Naive thymus-derived CD8-positive, alpha-beta T cell (primary cell): ENCODE measurements at regions not wholly inside any gene's neighbourhood (a gene's known extent, or its start where the extent isn't known, plus 50 kb on each side); places are given as distances from the start of the nearest gene placed in this dataset.

Source experiments
- ATAC-seq, 2 donors: fragments of 150-1000 bp; cut with Tn5 transposase in 1 of 2; sonication (Bioruptor Pico), chemical (Tn5 transposase) in 1 of 2; 1 replicate in 1 of 2; 2 replicates in 1 of 2; pipeline ENCODE4 v1.10.0; 2021; ENCODE audit warnings: mild to moderate bottlenecking in 2 of 2, moderate library complexity in 2 of 2
- POLR2A ChIA-PET: fragments of 350-600 bp; sonication (Branson Sonifier 250); formaldehyde crosslinking; loops from one replicate; lab custom pipeline; 2021; ENCODE audit warnings: antibody characterized with exemption; lab: Charles Lee
- DNase-seq, 10 donors: peaks; one replicate each; pipeline versions ENCODE4 v3.0.0 to v3.0.0-alpha.2; 2020 to 2022
- H3K27ac Mint-ChIP-seq, 10 donors: one replicate each; pipeline ENCODE4 v1.8.0; 2020 to 2022; ENCODE audit warnings: mild to moderate bottlenecking in 10 of 10, mixed read lengths in 10 of 10, moderate library complexity in 4 of 10, inconsistent platforms in 1 of 10
- H3K27me3 Mint-ChIP-seq, 5 donors: one replicate each; pipeline ENCODE4 v1.8.0; 2021 to 2022; ENCODE audit warnings: mixed read lengths in 5 of 5
- H3K36me3 Mint-ChIP-seq, 3 donors: one replicate each; pipeline ENCODE4 v1.8.0; 2020 to 2022; ENCODE audit warnings: mixed read lengths in 3 of 3, mild to moderate bottlenecking in 2 of 3, inconsistent platforms in 1 of 3
- H3K4me1 Mint-ChIP-seq, 4 donors: one replicate each; pipeline ENCODE4 v1.8.0; 2021 to 2022; ENCODE audit warnings: mixed read lengths in 4 of 4
- H3K4me3 Mint-ChIP-seq, 10 donors: one replicate each; pipeline ENCODE4 v1.8.0; 2020 to 2022; ENCODE audit warnings: mild to moderate bottlenecking in 10 of 10, mixed read lengths in 10 of 10, moderate library complexity in 6 of 10, inconsistent platforms in 1 of 10
- H3K9me3 Mint-ChIP-seq, 9 donors: one replicate each; pipeline ENCODE4 v1.8.0; 2020 to 2022; ENCODE audit warnings: mixed read lengths in 9 of 9, mild to moderate bottlenecking in 3 of 9, inconsistent platforms in 1 of 9, moderate library complexity in 1 of 9

DNA sequence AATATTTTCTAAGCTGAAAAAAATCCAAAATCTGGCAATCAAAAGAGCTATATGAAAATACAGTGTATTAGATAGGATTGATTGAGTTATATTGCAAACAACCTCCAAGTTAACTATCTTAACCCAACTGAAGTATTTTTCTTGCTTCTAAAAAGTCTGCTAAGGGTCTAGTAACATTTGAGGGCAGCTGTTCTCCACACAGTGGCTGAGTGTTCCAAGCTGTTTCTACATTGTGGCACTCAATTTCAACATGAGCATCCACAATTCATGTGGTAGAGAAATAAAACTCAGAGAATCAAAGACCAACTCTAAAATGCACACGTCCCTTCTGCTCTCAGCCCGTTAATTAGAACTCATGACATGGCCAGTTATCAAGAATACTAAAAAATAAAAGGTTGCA is 340.0 kb downstream of the C12orf50 start:
- ATAC-seq, result no peak
- POLR2A ChIA-PET, result no interaction called here
- Mint-ChIP-seq H3K27me3 (no peaks in the 10 kb centered on the region), H3K36me3 (no peaks in the 10 kb centered on the region), H3K4me1 (no peaks in the 10 kb centered on the region), H3K9me3 (peaks cover 0 to 16% (median 4%) of the 10 kb centered on the region in 9 donors), H3K4me3 (no peak overlapping the region), H3K27ac (no peak overlapping the region)
- no peak for DNase-seq

DNA sequence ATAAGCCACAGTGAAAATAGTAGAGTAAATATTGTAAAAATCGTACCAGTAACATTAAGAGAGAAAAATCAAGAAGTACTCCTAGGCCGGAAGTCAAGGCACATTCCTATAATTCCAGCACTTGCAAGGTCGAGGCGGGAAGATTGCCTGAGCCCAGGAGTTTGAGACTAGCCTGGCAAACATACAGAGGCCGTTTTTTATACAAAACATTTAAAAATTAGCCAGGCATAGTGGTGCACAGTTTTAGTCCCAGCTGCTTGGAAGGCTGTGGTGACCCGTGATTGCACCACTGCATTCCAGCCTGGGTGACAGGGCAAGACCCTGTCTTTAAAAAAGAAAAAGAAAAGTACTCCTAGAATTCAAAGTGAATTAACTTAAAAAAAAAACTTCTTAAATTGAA is 341.8 kb downstream of the C12orf50 start:
- no peaks in the 10 kb centered on the region for H3K4me1 Mint-ChIP-seq
- ATAC-seq (no peak), DNase-seq (no peak)
- no peaks in the 10 kb centered on the region for H3K36me3 Mint-ChIP-seq
- H3K9me3 Mint-ChIP-seq, result peaks cover 0 to 10% (median 0%) of the 10 kb centered on the region in 9 donors
- POLR2A ChIA-PET, result interaction anchor here (0.6 kb wide), 1 partner anchor 950 kb away, joined by 6 read pairs; no protein-coding TSS in a partner anchor
- no peak overlapping the region for H3K27ac Mint-ChIP-seq
- H3K27me3 Mint-ChIP-seq, result no peaks in the 10 kb centered on the region
- no peak overlapping the region for H3K4me3 Mint-ChIP-seq

DNA sequence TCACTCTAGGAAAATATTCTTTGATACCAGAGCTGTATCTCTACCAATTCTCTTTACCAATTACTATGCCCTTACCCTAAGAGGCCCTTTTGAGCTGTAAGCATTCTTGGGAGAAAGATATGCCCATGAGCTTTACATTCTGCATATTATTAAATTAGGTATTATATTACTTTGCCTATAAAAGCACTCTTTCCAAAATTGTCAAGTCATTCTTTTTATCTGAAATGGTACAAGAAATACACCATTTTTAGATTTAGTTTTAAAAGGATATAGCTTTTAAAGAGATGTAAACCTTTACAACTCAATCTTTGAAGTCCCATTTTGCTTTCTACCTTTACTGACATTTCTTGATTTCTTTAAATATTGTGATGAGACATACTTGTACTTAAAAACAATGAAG is 343.5 kb downstream of the C12orf50 start:
- Mint-ChIP-seq H3K27me3 (no peaks in the 10 kb centered on the region), H3K4me3 (no peak overlapping the region), H3K9me3 (peaks cover 0 to 5% (median 0%) of the 10 kb centered on the region in 9 donors), H3K36me3 (no peaks in the 10 kb centered on the region), H3K4me1 (no peaks in the 10 kb centered on the region), H3K27ac (no peak overlapping the region)
- ATAC-seq (no peak), DNase-seq (no peak)
- POLR2A ChIA-PET, result no interaction called here

DNA sequence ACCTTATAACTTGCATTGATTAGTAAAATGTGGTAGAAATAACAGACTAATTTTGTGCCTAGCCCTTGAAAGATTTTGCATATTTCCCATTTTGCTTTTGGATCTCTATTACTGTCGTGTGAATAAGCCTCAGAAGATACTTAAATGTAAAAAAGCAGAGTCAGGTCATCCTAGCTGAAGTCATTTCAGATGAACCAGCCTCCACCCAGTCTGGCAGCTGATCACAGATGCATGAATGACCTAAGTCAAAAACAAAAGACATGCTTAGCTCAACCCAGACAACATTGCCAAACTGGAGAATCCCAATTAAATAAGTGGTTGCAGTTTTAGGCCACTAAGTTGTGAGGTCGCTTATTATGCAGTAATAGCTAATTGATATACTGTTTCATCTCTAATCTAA is 349.9 kb downstream of the C12orf50 start:
- H3K4me1 Mint-ChIP-seq, result no peaks in the 10 kb centered on the region
- DNase-seq (no peak), ATAC-seq (no peak)
- H3K4me3 Mint-ChIP-seq, result no peak overlapping the region
- POLR2A ChIA-PET, result no interaction called here
- no peak overlapping the region for H3K27ac Mint-ChIP-seq
- no peaks in the 10 kb centered on the region for H3K36me3 Mint-ChIP-seq
- peaks cover 0 to 9% (median 0%) of the 10 kb centered on the region in 5 donors for H3K27me3 Mint-ChIP-seq
- peaks cover 0 to 4% (median 0%) of the 10 kb centered on the region in 9 donors for H3K9me3 Mint-ChIP-seq

DNA sequence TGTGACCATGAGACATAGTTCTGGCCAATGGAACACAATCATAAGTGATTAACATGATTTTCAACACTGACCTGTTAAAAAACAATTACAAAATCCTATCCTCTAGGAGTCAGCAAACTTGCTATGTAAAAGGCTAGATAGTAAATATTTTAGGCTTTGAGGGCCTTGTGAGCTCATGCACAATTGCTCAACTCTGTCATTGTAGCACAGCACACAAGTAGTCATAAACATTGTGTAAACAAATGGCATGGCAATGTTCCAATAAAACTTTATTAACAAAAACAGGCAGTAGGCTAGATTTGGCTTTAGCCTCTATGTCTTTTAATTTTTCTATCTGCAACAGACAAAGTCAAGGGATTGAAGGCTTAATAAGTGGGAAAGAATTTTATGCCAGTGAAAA is 350.7 kb downstream of the C12orf50 start:
- Mint-ChIP-seq H3K36me3 (no peaks in the 10 kb centered on the region), H3K27ac (no peak overlapping the region), H3K9me3 (peaks cover 0 to 4% (median 0%) of the 10 kb centered on the region in 9 donors), H3K27me3 (peaks cover 0 to 9% (median 0%) of the 10 kb centered on the region in 5 donors), H3K4me3 (no peak overlapping the region), H3K4me1 (no peaks in the 10 kb centered on the region)
- ATAC-seq (no peak), DNase-seq (no peak)
- POLR2A ChIA-PET, result no interaction called here

DNA sequence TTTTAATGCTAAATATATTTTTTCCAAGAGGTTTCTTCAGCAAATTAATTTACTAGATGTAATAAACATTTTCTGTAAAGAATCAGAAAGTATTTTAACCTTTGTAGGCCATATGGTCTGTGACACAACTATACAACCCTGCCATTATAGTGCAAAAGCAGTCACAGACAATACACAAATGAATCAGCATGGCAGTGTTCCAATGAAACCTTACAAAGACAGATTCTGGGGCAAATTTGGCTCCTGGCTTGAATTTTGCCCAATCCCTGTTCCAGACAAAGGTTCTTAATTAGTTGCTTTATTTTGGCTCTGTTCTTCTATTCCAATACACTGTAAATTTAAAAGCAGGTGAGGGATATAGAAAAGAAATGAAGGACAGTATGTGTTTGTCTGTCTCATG is 352.5 kb downstream of the C12orf50 start:
- Mint-ChIP-seq H3K27me3 (peaks cover 0 to 9% (median 0%) of the 10 kb centered on the region in 5 donors), H3K36me3 (no peaks in the 10 kb centered on the region)
- POLR2A ChIA-PET, result no interaction called here

DNA sequence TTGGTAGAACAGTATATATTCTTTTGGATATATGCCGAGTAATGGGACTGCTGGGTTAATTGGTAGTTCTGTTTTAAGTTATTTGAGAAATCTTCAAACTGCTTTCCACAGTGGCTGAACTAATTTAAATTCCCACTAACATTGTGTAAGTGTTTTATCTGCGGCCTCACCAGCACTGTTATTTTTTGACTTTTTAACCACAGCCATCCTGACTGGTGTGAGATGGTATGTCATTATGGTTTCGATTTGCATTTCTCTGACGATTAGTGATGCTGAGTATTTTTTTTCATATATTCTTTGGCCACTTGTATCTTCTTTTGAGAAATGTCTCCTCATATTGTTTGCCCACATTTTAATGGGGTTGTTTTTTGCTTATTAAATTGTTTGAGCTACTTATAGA is 357.4 kb downstream of the C12orf50 start:
- DNase-seq (no peak), ATAC-seq (no peak)
- POLR2A ChIA-PET, result no interaction called here
- no peak overlapping the region for H3K27ac Mint-ChIP-seq
- no peaks in the 10 kb centered on the region for H3K36me3 Mint-ChIP-seq
- no peak overlapping the region for H3K4me3 Mint-ChIP-seq
- peaks cover 0 to 2% (median 0%) of the 10 kb centered on the region in 9 donors for H3K9me3 Mint-ChIP-seq
- peaks cover 0 to 9% (median 0%) of the 10 kb centered on the region in 5 donors for H3K27me3 Mint-ChIP-seq
- no peaks in the 10 kb centered on the region for H3K4me1 Mint-ChIP-seq

More for the DNA sequence above, 352.5 kb downstream of the C12orf50 start:
- ATAC-seq (no peak), DNase-seq (no peak)
- Mint-ChIP-seq H3K4me1 (no peaks in the 10 kb centered on the region), H3K27ac (no peak overlapping the region), H3K4me3 (no peak overlapping the region), H3K9me3 (peaks cover 0 to 4% (median 0%) of the 10 kb centered on the region in 9 donors)

DNA sequence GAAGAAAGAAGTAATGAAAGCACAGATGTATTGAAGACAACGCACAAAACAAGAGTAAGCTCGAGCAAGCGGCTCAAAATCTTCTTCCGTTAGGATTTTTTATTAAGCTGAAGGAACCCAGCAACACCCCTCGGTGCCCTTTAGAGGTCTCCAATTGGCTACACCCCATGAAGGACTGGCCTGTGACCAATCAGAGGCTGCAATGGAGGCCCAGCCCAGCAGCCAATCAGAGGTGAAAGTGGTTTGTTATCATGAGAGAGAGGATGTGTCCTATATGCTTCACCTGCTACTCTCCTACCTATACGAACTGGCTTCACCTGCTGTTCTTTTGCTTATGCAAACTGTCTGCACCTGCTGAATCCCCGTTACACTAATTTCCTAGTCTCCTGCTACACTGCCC is 358.8 kb downstream of the C12orf50 start:
- no peak for DNase-seq
- no peak overlapping the region for H3K27ac Mint-ChIP-seq
- H3K36me3 Mint-ChIP-seq, result no peaks in the 10 kb centered on the region
- peaks cover 0 to 3% (median 0%) of the 10 kb centered on the region in 5 donors for H3K27me3 Mint-ChIP-seq
- H3K4me3 Mint-ChIP-seq, result no peak overlapping the region
- H3K4me1 Mint-ChIP-seq, result no peaks in the 10 kb centered on the region
- H3K9me3 Mint-ChIP-seq, result peaks cover 0 to 2% (median 0%) of the 10 kb centered on the region in 9 donors
- POLR2A ChIA-PET, result no interaction called here
- no peak for ATAC-seq

DNA sequence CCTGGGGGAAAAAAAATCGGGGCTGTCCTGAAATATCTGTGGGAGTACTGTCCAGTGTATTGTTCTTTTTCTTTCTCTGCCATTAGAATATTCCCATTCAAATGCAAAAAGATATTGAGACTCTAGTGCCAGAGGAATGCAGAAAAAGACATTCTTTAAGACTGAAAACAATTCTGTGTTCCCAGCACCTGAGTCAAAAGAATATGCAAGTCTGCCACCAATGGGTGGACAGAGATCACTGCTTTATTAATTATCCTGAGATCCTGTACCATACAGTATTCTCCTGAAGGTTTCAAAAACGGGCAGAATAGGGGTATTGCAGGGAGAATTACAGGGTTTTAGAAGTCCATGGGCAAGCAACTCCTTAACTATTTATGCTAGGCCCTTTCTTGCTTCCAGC is 361.8 kb downstream of the C12orf50 start:
- Mint-ChIP-seq H3K4me1 (peaks cover 2 to 4% (median 2%) of the 10 kb centered on the region in 4 donors), H3K36me3 (no peaks in the 10 kb centered on the region), H3K27me3 (no peaks in the 10 kb centered on the region), H3K27ac (no peak overlapping the region), H3K4me3 (no peak overlapping the region), H3K9me3 (peaks cover 0 to 2% (median 0%) of the 10 kb centered on the region in 9 donors)
- POLR2A ChIA-PET, result no interaction called here
- DNase-seq, result no peak
- ATAC-seq, result no peak

DNA sequence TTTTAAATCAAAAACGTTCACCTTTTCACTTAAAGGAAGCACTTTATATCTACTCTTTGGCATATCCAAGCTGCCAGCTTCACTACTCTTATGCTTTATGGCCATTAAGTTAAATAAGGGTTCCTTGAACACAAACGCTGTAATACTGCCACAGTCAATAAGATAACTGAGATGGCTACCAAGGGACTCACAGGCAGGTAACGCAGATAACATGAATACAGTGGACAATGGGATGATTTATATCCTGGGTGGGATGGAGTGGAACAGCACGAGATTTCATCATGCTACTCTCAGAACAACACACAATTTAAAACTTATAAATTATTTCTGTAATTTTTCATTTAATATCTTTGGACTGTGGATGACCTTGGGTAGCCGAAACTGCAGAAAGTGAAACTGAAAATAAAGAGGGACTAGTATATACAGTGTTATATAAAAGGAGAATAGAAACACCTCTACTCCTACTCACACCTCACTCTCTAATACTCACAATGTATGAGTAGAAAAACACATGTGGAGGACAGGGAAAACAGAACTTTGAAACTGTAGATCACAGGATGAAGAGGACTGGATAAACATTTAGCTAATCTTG is 367.3 kb downstream of the C12orf50 start:
- Mint-ChIP-seq H3K4me1 (peaks cover 4 to 16% (median 13%) of the 10 kb centered on the region in 4 donors), H3K9me3 (no peaks in the 10 kb centered on the region), H3K36me3 (no peaks in the 10 kb centered on the region), H3K27ac (peak overlapping the region in 4 of 10 donors; percentile 29 to 79 (median 54)), H3K27me3 (no peaks in the 10 kb centered on the region), H3K4me3 (peak overlapping the region; percentile 46 to 74 (median 62))
- POLR2A ChIA-PET, result no interaction called here
- DNase-seq (no peak), ATAC-seq (peak in 1 of 2 donors; percentile 32)

DNA sequence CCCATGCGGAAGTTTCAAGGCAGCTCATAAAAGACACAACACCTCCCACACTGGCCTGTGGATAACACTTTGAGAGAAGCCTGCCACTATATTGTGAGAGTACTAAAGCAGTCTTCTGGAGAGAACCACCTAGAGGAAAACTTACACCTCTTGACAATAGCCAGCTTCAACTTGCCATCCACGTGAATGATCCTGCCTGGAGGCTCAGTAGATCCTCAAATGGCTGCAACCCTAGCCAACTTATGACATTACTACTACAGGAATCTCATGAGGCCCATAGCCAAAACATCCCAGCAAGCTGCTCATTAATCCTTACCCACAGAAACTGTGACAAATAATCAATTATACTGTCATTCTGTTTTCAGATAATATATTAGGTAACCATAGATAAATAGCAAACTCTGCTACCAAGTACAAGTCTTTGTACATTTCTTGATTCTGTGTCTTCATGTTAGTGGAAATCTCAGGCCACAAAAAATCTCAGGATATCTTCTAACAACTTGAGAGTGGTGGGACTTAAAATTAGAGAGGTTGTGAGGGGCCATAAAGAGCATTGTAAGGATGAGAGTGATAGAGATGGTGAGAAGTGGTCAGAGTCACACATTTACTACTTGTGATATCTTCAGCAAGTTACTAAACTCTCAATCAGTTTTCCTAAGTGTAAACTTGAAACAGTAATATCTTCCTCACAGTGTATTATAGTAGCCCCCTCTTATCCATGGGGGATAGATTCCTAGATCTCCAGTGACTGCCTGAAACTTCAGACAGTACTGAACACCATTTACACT is 368.0 kb downstream of the C12orf50 start:
- Mint-ChIP-seq H3K9me3 (no peaks in the 10 kb centered on the region), H3K4me1 (peaks cover 4 to 16% (median 13%) of the 10 kb centered on the region in 4 donors), H3K27me3 (no peaks in the 10 kb centered on the region), H3K4me3 (peak overlapping the region in 6 of 10 donors; percentile 5 to 70 (median 62)), H3K27ac (peak overlapping the region in 3 of 10 donors; percentile 44 to 79 (median 63)), H3K36me3 (no peaks in the 10 kb centered on the region)
- ATAC-seq (no peak), DNase-seq (no peak)
- POLR2A ChIA-PET, result no interaction called here

DNA sequence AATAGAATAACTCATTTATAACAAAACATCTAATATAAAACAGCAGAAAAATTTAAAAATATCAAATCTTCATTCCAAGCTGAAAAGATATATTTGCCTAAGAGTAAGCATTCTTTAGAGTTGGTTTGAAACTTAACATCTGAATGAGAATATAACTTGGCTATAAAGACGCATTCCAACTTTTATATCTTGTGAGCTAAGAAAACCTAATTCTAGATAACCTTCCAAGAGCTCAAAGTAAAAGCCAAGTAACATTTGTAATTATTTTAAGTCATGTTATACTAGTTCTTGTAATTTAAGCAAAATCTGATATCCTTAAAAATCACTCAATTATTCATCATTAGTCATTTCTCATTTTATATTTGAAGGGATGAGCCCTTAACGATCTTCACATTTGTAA is 368.9 kb downstream of the C12orf50 start:
- no peaks in the 10 kb centered on the region for H3K27me3 Mint-ChIP-seq
- no peaks in the 10 kb centered on the region for H3K36me3 Mint-ChIP-seq
- no peak for DNase-seq
- POLR2A ChIA-PET, result no interaction called here
- no peak overlapping the region for H3K27ac Mint-ChIP-seq
- ATAC-seq, result no peak
- no peak overlapping the region for H3K4me3 Mint-ChIP-seq
- H3K4me1 Mint-ChIP-seq, result peaks cover 4 to 16% (median 13%) of the 10 kb centered on the region in 4 donors
- H3K9me3 Mint-ChIP-seq, result no peaks in the 10 kb centered on the region

DNA sequence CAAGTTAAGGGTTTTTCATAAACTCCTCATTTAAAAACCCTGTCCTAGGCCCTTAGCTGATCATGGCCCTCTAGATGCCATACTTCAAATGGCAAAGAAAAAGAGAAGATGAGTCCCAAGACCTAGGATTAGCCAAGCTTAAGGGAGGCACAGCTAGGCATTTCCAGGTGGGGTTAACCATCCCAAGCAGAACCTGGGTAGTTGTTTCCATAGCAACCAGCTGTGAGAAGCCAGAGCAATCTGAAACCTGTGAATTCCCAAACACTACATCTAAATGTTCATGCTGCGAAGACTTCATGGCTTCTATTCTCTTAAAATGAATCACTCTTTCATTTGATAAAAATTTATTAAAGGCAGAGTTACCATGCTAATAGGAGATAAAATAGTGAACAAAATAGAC is 372.9 kb downstream of the C12orf50 start:
- no peak for ATAC-seq
- H3K36me3 Mint-ChIP-seq, result no peaks in the 10 kb centered on the region
- POLR2A ChIA-PET, result no interaction called here
- peaks cover under 1 to 5% (median 3%) of the 10 kb centered on the region in 4 donors for H3K4me1 Mint-ChIP-seq
- H3K27me3 Mint-ChIP-seq, result no peaks in the 10 kb centered on the region
- H3K4me3 Mint-ChIP-seq, result no peak overlapping the region
- H3K9me3 Mint-ChIP-seq, result peaks cover 0 to 10% (median 0%) of the 10 kb centered on the region in 9 donors
- H3K27ac Mint-ChIP-seq, result no peak overlapping the region
- no peak for DNase-seq
